GM23248 (cell line): ENCODE measurements at regions not wholly inside any gene's neighbourhood (a gene's known extent, or its start where the extent isn't known, plus 50 kb on each side); places are given as distances from the start of the nearest gene placed in this dataset.

Experiments
- DNase-seq: peaks from one replicate; pipeline ENCODE4 v3.0.0-alpha.2; 2015
- H2AFZ ChIP-seq: fragments of 200-600 bp; sonication (generic); 2 replicates; pipeline ENCODE4 v1.6.1; 2016; ENCODE audit warnings: antibody characterized with exemption
- H3F3A ChIP-seq: fragments of 200-600 bp; sonication (generic); 2 replicates; pipeline ENCODE4 v1.6.1; 2016; ENCODE audit warnings: mild to moderate bottlenecking, antibody characterized with exemption, mixed run types; ENCODE audit not compliant: insufficient read depth
- H3K27ac ChIP-seq: fragments of 200-600 bp; sonication (generic); 2 replicates; pipeline ENCODE4 v1.5.1; 2016; ENCODE audit warnings: mild to moderate bottlenecking
- H3K27me3 ChIP-seq: fragments of 200-600 bp; sonication (generic); replicated peaks from 2 replicates; pipeline ENCODE4 v1.6.1; 2016; ENCODE audit warnings: mild to moderate bottlenecking; ENCODE audit not compliant: insufficient read depth
- H3K36me3 ChIP-seq: fragments of 200-600 bp; sonication (generic); 2 replicates; pipeline ENCODE4 v1.6.1; 2016; ENCODE audit warnings: low read depth, mild to moderate bottlenecking
- H3K4me1 ChIP-seq: fragments of 200-600 bp; sonication (generic); 2 replicates; pipeline ENCODE4 v1.6.1; 2016; ENCODE audit warnings: mild to moderate bottlenecking; ENCODE audit not compliant: insufficient read depth
- H3K4me2 ChIP-seq: fragments of 200-600 bp; sonication (generic); one replicate; pipeline ENCODE4 v1.6.1; 2016; ENCODE audit warnings: mild to moderate bottlenecking; ENCODE audit not compliant: unreplicated experiment
- H3K4me3 ChIP-seq: fragments of 200-600 bp; sonication (generic); 2 replicates; pipeline ENCODE4 v1.5.1; 2016; ENCODE audit warnings: mild to moderate bottlenecking
- H3K79me2 ChIP-seq: fragments of 200-600 bp; sonication (generic); 2 replicates; pipeline ENCODE4 v1.6.1; 2016; ENCODE audit warnings: mild to moderate bottlenecking; ENCODE audit not compliant: insufficient read depth
- H3K9ac ChIP-seq: fragments of 200-600 bp; sonication (generic); 2 replicates; pipeline ENCODE4 v1.6.1; 2016; ENCODE audit warnings: mild to moderate bottlenecking
- H3K9me2 ChIP-seq: fragments of 200-600 bp; sonication (generic); 2 replicates; pipeline ENCODE4 v1.6.1; 2016; ENCODE audit warnings: mixed run types, mild to moderate bottlenecking, moderate library complexity; ENCODE audit not compliant: insufficient read depth
- H3K9me3 ChIP-seq: fragments of 200-600 bp; sonication (generic); one replicate; pipeline ENCODE4 v1.6.1; 2017; ENCODE audit warnings: low read depth
- H4K20me1 ChIP-seq: fragments of 200-600 bp; sonication (generic); 2 replicates; pipeline ENCODE4 v1.6.0; 2016; ENCODE audit not compliant: insufficient read depth
- EZH2 ChIP-seq: fragments of 200-600 bp; sonication (generic); IDR thresholded peaks from 2 replicates; pipeline ENCODE4 v1.6.1; 2018; ENCODE audit warnings: antibody characterized with exemption, mild to moderate bottlenecking; ENCODE audit not compliant: insufficient read depth, poor library complexity, severe bottlenecking
- EZH2phosphoT487 ChIP-seq: fragments of 200-600 bp; sonication (generic); IDR thresholded peaks from 2 replicates; pipeline ENCODE4 v1.6.1; 2018; ENCODE audit warnings: antibody characterized with exemption, moderate library complexity, mild to moderate bottlenecking, low read depth; ENCODE audit not compliant: insufficient read depth
- WGBS, 2 experiments: methylation state at CpG; one replicate each; pipeline ENCODE4 v1.1.6; 2015 to 2017; ENCODE audit warnings: low lambda C conversion rate in 2 of 2, low coverage in 1 of 2; ENCODE audit errors: missing lambda C conversion rate in 2 of 2; 5-methylcytosine and 5-hydroxymethylcytosine counted together
- in situ Hi-C: fragments of 300-500 bp; cut with MboI; formaldehyde crosslinking; loops from 2 replicates; pipeline ENCODE4 v1.15.0; 2020

DNA sequence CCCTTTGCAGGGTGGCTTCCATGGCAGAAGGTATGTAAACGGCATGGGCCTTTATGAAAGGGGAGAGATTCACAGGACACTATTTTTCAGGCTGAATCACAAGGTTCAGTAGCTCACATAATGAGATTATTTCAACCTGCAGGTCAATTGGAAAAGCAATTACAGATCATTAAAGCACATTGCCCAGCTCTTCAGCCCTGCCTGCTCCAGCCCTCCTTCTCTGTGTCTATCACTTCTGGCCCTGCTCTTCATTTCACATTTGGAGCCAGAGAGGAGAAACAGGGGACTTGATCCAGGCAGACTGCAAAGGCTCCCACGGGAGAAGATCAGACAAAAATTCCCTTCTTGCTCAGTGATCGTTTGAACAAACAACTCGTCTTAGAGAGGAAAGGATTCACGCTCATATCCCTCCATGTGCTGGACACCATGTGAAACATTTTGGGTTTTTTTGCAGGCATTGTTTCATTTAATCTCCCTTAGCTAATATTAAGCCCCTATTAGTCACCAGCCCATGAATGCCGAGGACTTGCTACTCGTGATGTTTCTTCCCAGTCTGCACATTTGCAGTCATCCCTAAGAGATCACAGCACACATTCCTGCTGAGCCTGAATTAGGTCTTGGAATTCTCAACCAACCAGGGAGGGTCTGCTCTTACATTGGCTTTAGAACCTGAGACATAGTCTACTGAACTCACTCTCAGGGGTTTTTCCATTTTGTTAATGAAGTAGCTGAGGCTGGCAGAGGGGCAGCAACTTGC, 443.9 kb upstream of the CCL2 start:
- no peak for DNase-seq
- WGBS, 2 experiments, result 7 to 10% methylated on average over 7 of the region's 7 CpGs
- in situ Hi-C loops, result no loop called here
- Histone ChIP-seq H3K27me3 (no peaks in the 10 kb centered on the region), H3K4me2 (no peak overlapping the region), H3K9me2 (no peaks in the 10 kb centered on the region), H3K9ac (no peak overlapping the region), H3K4me1 (no peaks in the 10 kb centered on the region), H3K27ac (no peak overlapping the region), H3K9me3 (no peaks in the 10 kb centered on the region), H4K20me1 (no peaks in the 10 kb centered on the region), H3K4me3 (no peak overlapping the region), H3F3A (no peaks in the 10 kb centered on the region), H3K36me3 (no peaks in the 10 kb centered on the region), H3K79me2 (no peaks in the 10 kb centered on the region), H2AFZ (no peak overlapping the region)
- TF ChIP-seq EZH2 (no peak), EZH2phosphoT487 (no peak)

- TF ChIP-seq EZH2phosphoT487 (no peak), EZH2 (no peak)
- no peaks in the 10 kb centered on the region for H3K4me1 ChIP-seq
- WGBS, 2 experiments, result 7 to 13% methylated on average over 4 of the region's 4 CpGs
These were observed 443.0 kb upstream of the CCL2 start for GRCh38 chr17:33811984-33812577.

DNA sequence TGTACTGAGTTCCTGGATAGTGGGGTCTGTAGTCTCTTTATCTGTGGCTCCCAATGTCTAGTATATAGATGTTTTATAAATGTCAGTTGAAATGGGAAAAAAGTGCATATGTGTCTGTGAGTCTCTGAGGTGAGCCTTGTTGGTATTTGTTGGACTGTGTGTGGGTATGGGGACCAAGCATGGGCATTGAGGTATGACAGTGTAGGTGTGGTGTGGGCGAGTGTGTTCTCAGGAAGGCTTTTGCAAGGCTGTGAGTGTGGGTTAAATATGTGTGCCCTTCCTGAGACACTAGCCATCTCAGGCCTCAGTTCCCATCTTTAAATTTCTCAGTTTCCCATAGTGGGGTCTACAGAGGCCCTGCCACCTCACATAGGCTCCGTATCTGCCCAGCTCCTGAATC, 440.2 kb upstream of the CCL2 start:
- WGBS, 2 experiments, result 22 to 25% methylated on average over 2 of the region's 2 CpGs
- Histone ChIP-seq H4K20me1 (no peaks in the 10 kb centered on the region), H3F3A (no peaks in the 10 kb centered on the region), H3K36me3 (no peaks in the 10 kb centered on the region), H3K79me2 (no peaks in the 10 kb centered on the region), H3K4me3 (no peak overlapping the region), H3K9me2 (no peaks in the 10 kb centered on the region), H3K27me3 (no peaks in the 10 kb centered on the region), H3K4me2 (no peak overlapping the region), H3K4me1 (no peaks in the 10 kb centered on the region), H3K9ac (no peak overlapping the region), H2AFZ (no peak overlapping the region), H3K9me3 (no peaks in the 10 kb centered on the region), H3K27ac (no peak overlapping the region)
- DNase-seq, result no peak
- TF ChIP-seq EZH2 (no peak), EZH2phosphoT487 (no peak)
- in situ Hi-C loops, result no loop called here

More at GRCh38 chr17:33811984-33812577, 443.0 kb upstream of the CCL2 start:
- Histone ChIP-seq H3K27me3 (no peaks in the 10 kb centered on the region), H2AFZ (no peak overlapping the region), H3K4me2 (no peak overlapping the region), H4K20me1 (no peaks in the 10 kb centered on the region), H3F3A (no peaks in the 10 kb centered on the region), H3K79me2 (no peaks in the 10 kb centered on the region), H3K9ac (no peak overlapping the region), H3K36me3 (no peaks in the 10 kb centered on the region), H3K27ac (no peak overlapping the region), H3K9me3 (no peaks in the 10 kb centered on the region), H3K4me3 (no peak overlapping the region), H3K9me2 (no peaks in the 10 kb centered on the region)
- in situ Hi-C loops, result no loop called here
- DNase-seq, result no peak

DNA sequence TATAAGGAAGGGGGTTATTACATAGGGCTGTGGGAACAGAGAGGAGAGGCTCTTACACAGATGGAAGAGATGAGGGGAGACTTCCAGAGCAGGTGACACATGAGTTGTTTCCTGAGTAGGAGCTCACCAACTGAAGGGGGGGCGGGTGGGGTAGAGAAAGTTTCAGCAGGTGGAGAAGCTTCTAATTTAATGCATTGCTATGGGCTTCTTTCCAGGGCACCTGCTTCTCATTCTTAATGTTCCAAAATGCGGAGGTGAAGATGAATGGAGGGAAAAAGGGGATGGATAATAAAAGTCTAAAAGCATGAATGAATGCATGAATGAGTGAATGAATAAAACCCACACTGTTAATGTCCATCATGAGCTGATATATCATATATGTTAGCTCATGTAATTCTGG, 439.0 kb upstream of the CCL2 start:
- no peaks in the 10 kb centered on the region for H3K4me1 ChIP-seq
- no peak for DNase-seq
- H3K27ac ChIP-seq, result no peak overlapping the region
- H2AFZ ChIP-seq, result no peak overlapping the region
- H3K9ac ChIP-seq, result no peak overlapping the region
- H3K79me2 ChIP-seq, result no peaks in the 10 kb centered on the region
- no peaks in the 10 kb centered on the region for H3K9me3 ChIP-seq
- H3K4me2 ChIP-seq, result no peak overlapping the region
- no peaks in the 10 kb centered on the region for H3F3A ChIP-seq
- no peaks in the 10 kb centered on the region; the same call in 1 of the 2 replicates for H3K27me3 ChIP-seq
- no peaks in the 10 kb centered on the region for H3K9me2 ChIP-seq
- 21 to 23% methylated on average over 2 of the region's 2 CpGs for WGBS, 2 experiments
- no peaks in the 10 kb centered on the region for H3K36me3 ChIP-seq
- H3K4me3 ChIP-seq, result no peak overlapping the region
- H4K20me1 ChIP-seq, result no peaks in the 10 kb centered on the region
- in situ Hi-C loops, result no loop called here
- TF ChIP-seq EZH2phosphoT487 (no peak), EZH2 (no peak)
